ENCODE measurements at regions not wholly inside any gene's neighbourhood (a gene's known extent, or its start where the extent isn't known, plus 50 kb on each side); places are given as distances from the start of the nearest gene placed in this dataset.
A peak's percentile ranks its signal among the peaks of the same experiment; 100 is the strongest.

DNA sequence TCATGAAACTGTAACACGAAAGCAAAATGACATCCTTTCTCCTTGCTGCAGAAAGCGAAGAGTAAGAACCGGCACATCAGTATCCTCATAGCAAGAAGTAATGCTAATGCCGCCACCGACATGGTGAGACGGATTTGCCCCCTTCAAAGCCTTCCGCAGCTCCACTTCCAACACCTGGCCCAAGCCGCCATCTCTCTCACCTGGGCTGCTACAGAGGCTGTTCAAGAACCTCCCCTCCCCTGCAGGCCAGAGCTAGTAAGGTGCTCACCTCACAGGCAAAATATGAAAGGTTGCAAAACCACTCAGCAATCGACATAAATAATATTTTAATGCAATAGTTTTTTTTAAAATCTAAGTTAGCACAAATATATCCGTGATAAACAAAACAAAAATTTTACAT is 123.9 kb upstream of the FRMD4A start:
- intact Hi-C loops (cut with DNase I): no loop called here

DNA sequence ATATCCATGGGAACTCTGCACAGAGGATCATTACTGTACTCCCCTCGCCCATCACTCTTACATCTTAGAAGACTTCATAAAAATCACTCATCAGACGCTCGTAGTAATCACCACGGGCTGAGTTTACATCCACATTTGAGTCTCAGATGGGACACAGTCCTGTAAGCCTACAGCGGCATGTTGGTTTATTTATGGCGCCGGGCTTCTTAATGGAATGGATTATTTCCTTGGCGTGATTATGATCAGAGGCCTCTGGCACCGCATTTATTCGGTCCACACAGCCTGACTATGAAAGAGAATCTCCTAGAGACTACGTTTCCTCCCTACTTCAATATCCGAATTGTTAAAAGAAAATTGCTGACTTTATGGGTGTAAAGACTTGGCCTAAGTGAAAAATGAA is 123.5 kb upstream of the FRMD4A start:
- Histone ChIP-seq H3K36me3 (no peaks in the 10 kb centered on the region), H3K9me3 (no peaks in the 10 kb centered on the region), H3K4me1 (no peaks in the 10 kb centered on the region), H3K27ac (no peak overlapping the region), H3K27me3 (no peaks in the 10 kb centered on the region), H3K4me3 (no peak overlapping the region)
- TF ChIP-seq, protein P1, sequence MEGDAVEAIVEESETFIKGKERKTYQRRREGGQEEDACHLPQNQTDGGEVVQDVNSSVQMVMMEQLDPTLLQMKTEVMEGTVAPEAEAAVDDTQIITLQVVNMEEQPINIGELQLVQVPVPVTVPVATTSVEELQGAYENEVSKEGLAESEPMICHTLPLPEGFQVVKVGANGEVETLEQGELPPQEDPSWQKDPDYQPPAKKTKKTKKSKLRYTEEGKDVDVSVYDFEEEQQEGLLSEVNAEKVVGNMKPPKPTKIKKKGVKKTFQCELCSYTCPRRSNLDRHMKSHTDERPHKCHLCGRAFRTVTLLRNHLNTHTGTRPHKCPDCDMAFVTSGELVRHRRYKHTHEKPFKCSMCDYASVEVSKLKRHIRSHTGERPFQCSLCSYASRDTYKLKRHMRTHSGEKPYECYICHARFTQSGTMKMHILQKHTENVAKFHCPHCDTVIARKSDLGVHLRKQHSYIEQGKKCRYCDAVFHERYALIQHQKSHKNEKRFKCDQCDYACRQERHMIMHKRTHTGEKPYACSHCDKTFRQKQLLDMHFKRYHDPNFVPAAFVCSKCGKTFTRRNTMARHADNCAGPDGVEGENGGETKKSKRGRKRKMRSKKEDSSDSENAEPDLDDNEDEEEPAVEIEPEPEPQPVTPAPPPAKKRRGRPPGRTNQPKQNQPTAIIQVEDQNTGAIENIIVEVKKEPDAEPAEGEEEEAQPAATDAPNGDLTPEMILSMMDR (IDR thresholded peaks at IDR 0.05): no peak
- intact Hi-C loops (cut with DNase I): no loop called here
- no peak for DNase-seq (ENCODE audit: low spot score in 2 of 2)

More for the DNA sequence above, 123.9 kb upstream of the FRMD4A start:
- TF ChIP-seq, protein P1 (IDR thresholded peaks at IDR 0.05): no peak
- Histone ChIP-seq H3K4me1 (no peaks in the 10 kb centered on the region), H3K27ac (no peak overlapping the region), H3K27me3 (no peaks in the 10 kb centered on the region), H3K4me3 (no peak overlapping the region), H3K36me3 (no peaks in the 10 kb centered on the region), H3K9me3 (no peaks in the 10 kb centered on the region)
- peak in 1 of 2 donors; percentile 21 for DNase-seq (ENCODE audit: low spot score in 2 of 2)

DNA sequence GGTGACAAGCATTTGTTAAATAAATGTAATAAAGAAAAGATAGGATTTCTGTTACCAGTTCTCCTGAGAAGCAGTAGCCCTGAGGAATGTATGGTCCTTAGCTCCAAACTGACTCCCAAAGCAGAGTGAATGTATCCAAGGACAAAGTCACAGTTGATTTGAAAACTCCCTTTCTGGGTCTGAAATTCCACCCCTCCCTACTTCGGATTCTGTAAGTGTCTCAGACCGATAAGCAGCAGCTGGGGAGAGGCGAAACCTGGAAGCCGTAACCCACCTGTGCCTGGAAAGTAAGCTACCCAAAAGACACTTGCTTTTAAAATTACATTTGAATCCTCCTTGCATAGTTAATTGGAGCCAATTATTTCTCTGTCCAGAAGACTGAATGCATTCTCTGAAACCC is 122.9 kb upstream of the FRMD4A start:
- Histone ChIP-seq H3K4me3 (no peak overlapping the region), H3K4me1 (no peaks in the 10 kb centered on the region), H3K27ac (no peak overlapping the region), H3K27me3 (no peaks in the 10 kb centered on the region), H3K9me3 (no peaks in the 10 kb centered on the region), H3K36me3 (no peaks in the 10 kb centered on the region)
- TF ChIP-seq, protein P1 (IDR thresholded peaks at IDR 0.05): no peak
- no peak for DNase-seq (ENCODE audit: low spot score in 2 of 2)
- intact Hi-C loops (cut with DNase I): no loop called here

DNA sequence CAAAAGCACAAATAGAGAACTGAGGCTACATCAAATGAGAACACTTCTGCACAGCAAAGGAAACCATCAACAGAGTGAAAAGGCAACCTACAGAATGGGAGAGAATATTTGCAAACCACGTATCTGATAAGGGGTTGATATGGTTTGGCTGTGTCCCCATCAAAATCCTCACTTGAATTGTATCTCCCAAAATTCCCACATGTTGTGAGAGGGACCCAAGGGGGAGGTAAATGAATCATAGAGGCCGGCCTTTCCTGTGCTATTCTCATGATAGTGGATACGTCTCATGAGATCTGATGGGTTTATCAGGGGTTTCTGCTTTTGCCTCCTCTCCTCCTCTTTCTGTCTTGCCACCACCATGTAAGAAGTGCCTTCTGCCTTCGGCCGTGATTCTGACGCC is 120.6 kb upstream of the FRMD4A start:
- intact Hi-C loops (cut with DNase I): no loop called here
- H3K4me3 ChIP-seq: no peak overlapping the region
- TF ChIP-seq, protein P1 (IDR thresholded peaks at IDR 0.05): no peak

DNA sequence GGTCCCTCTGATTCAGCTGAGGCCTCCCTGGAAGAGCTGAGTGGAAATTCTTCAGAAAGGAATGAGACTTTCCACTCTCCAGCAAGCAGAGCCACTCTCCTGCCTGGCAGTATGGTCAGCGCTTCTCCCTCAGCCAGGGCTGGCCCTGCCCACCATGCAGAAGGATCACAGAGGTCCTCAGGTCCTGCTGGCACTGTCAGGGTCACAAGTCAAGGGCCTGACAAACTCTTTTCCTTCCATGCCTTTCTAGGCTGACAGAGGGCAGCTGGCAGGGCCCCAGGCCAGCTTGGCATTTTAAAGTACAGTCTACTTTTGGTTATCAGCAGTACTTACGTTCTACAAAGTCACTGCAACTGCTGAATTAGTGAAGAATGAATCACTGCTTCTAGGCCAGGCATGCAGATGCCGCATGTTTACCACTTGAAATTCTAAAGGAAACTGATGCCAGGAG is 119.3 kb upstream of the FRMD4A start:
- no peaks in the 10 kb centered on the region for H3K4me1 ChIP-seq
- no peaks in the 10 kb centered on the region for H3K9me3 ChIP-seq
- intact Hi-C loops (cut with DNase I): no loop called here
- no peaks in the 10 kb centered on the region for H3K27me3 ChIP-seq
- H3K27ac ChIP-seq: no peak overlapping the region
- TF ChIP-seq, protein P1 (IDR thresholded peaks at IDR 0.05): no peak
- H3K36me3 ChIP-seq: no peaks in the 10 kb centered on the region
- H3K4me3 ChIP-seq: no peak overlapping the region
- no peak for DNase-seq (ENCODE audit: low spot score in 2 of 2)

More for the DNA sequence above, 120.6 kb upstream of the FRMD4A start:
- H3K27me3 ChIP-seq: no peaks in the 10 kb centered on the region
- H3K4me1 ChIP-seq: no peaks in the 10 kb centered on the region
- H3K9me3 ChIP-seq: no peaks in the 10 kb centered on the region
- DNase-seq (ENCODE audit: low spot score in 2 of 2): no peak
- H3K36me3 ChIP-seq: no peaks in the 10 kb centered on the region
- H3K27ac ChIP-seq: no peak overlapping the region

DNA sequence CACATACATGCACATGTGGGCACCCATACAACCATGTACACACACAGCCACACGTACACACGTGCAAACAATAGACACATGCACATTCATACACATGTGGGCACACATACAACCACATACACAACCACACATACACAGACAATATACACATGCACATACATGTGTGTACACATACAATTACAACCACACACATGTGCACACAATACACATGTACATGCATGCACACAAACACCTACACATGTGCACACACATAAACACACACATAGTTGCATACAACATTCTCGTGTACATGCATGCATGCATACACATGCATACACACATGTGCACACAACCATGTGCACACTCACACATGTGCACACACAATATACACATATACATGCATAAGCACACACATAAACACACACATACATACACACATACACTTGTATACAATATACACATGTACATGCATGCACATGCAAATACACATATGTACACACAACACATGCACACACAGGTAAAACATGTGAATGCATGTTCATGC is 118.6 kb upstream of the FRMD4A start:
- intact Hi-C loops (cut with DNase I): no loop called here
- TF ChIP-seq, protein P1 (IDR thresholded peaks at IDR 0.05): no peak
- Histone ChIP-seq H3K27ac (no peak overlapping the region), H3K4me1 (no peaks in the 10 kb centered on the region), H3K27me3 (no peaks in the 10 kb centered on the region), H3K4me3 (no peak overlapping the region), H3K36me3 (no peaks in the 10 kb centered on the region), H3K9me3 (no peaks in the 10 kb centered on the region)
- no peak for DNase-seq (ENCODE audit: low spot score in 2 of 2)
